MG63 (cell line): ENCODE measurements at regions not wholly inside any gene's neighbourhood (a gene's known extent, or its start where the extent isn't known, plus 50 kb on each side); places are given as distances from the start of the nearest gene placed in this dataset.
"Not testable (repeated sequence)": the region's sequence is repeated elsewhere in the genome, so short reads cannot be mapped to it uniquely, and the experiment has no call there.

ENCODE experiments used
- DNase-seq: peaks from one replicate; pipeline ENCODE4 v3.0.0-alpha.2; 2020
- H3K27me3 ChIP-seq: fragments of 250-450 bp; sonication (Bioruptor Pico); 2 replicates; pipeline ENCODE4 v1.5.1; 2020; ENCODE audit warnings: mild to moderate bottlenecking, moderate library complexity
- H3K36me3 ChIP-seq: fragments of 250-450 bp; sonication (Bioruptor Pico); 2 replicates; pipeline ENCODE4 v1.5.1; 2020; ENCODE audit warnings: mild to moderate bottlenecking, moderate library complexity
- H3K4me3 ChIP-seq: fragments of 250-450 bp; sonication (Bioruptor Pico); 2 replicates; pipeline ENCODE4 v1.5.1; 2020; ENCODE audit warnings: mild to moderate bottlenecking, moderate library complexity
- H3K9me3 ChIP-seq: fragments of 250-450 bp; sonication (Bioruptor Pico); 2 replicates; pipeline ENCODE4 v1.5.1; 2020; ENCODE audit warnings: mild to moderate bottlenecking, moderate library complexity

DNA sequence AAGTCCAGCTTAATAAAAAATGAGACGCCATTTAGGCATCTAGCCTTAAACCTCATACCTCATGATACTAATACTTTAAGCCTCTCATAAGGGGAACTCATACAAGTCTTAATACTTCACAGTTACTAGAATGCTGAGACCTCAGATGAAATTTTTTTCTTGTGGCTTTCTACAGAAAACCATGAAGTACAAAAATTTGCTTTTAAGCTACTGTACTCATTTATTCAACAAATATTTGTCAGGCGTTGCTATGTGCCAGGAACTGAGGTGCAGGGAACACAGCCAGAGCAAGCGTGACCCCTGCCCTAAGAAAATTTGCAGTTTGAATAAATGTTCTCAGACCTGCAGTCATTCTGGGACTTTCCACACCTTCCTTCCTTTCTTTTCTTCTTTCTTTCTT, 150.6 kb downstream of the MRPL39 start:
- Histone ChIP-seq H3K36me3 (no peaks in the 10 kb centered on the region), H3K27me3 (no peaks in the 10 kb centered on the region), H3K9me3 (no peaks in the 10 kb centered on the region), H3K4me3 (no peak overlapping the region)
- DNase-seq = no peak

DNA sequence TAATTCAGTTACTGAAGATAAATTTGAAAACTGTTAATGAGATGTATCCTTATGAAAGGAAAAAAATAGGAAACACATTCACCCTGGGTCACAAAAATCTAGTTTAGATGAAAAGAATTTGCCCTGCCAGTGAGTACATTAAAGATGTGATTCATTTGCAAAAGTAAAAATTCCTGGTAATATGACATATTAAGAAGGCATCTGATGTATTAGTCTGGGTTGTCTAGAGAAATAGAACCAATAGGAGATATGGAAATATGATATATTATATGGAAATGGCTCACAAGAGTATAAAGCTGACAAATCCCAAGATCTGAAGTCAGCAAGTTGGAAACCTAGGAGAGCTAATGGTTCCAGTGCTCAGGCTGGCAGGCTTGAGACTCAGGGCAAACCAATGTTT, 153.8 kb downstream of the MRPL39 start:
- H3K36me3 ChIP-seq = no peaks in the 10 kb centered on the region
- no peak overlapping the region for H3K4me3 ChIP-seq
- no peaks in the 10 kb centered on the region for H3K27me3 ChIP-seq
- DNase-seq = no peak
- 0 out of 2 replicates have a peak, but pooled peaks cover 2% of the 10 kb centered on the region for H3K9me3 ChIP-seq

GRCh38 chr21:25449950-25450349, 157.3 kb downstream of the MRPL39 start:
- DNase-seq = no peak
- Histone ChIP-seq H3K36me3 (no peaks in the 10 kb centered on the region), H3K9me3 (peaks cover 2% of the 10 kb centered on the region; the same call in 1 of the 2 replicates), H3K27me3 (no peaks in the 10 kb centered on the region), H3K4me3 (no peak overlapping the region)

DNA sequence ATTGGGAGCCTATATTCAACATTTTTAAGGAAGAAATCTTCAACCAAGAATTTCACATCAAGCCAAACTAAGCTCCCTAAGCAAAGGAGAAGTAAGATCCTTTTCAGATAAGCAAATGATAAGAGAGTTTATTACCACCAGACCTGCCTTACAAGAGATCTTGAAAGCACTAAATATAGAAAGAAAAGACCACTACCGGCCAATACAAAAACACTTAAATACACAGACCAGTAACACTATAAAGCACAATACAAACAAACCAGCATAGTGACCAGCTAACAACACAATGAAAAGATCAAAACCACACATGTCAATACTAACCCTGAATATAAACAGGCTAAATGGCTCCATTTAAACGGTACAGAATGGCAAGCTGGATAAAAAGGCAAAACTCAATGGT, 165.4 kb downstream of the MRPL39 start:
- H3K27me3 ChIP-seq = no peaks in the 10 kb centered on the region
- no peak overlapping the region for H3K4me3 ChIP-seq
- H3K36me3 ChIP-seq = no peaks in the 10 kb centered on the region
- DNase-seq = no peak
- H3K9me3 ChIP-seq = no peaks in the 10 kb centered on the region

- not testable (repeated sequence) for H3K9me3 ChIP-seq, H3K36me3 ChIP-seq, H3K4me3 ChIP-seq, DNase-seq, H3K27me3 ChIP-seq
Measured at GRCh38 chr21:25437465-25437864, 169.8 kb downstream of the MRPL39 start.

DNA sequence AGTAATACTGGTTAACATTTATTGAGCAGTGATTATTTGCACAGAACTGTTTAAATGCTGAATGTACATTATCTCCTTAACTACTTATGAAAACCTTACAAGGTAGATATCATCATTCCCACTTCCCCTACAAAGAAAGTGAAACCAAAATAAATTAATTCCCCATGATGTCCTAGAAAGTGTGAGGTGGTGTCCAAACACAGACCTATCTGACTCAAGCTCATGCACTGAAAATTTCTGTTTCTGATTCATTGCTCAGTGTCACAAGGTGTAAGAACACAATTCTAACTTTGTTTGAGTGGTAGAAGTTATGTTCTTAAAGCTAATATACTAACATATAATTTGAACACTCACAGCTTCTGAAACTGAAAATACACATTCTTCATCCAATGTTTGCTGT, 178.7 kb downstream of the MRPL39 start:
- H3K9me3 ChIP-seq = no peaks in the 10 kb centered on the region
- no peaks in the 10 kb centered on the region for H3K27me3 ChIP-seq
- H3K36me3 ChIP-seq = no peaks in the 10 kb centered on the region
- no peak for DNase-seq
- H3K4me3 ChIP-seq = no peak overlapping the region

GRCh38 chr21:25427828-25428227, 179.5 kb downstream of the MRPL39 start:
- Histone ChIP-seq H3K36me3 (no peaks in the 10 kb centered on the region), H3K27me3 (no peaks in the 10 kb centered on the region), H3K9me3 (no peaks in the 10 kb centered on the region), H3K4me3 (no peak overlapping the region)
- DNase-seq = no peak

DNA sequence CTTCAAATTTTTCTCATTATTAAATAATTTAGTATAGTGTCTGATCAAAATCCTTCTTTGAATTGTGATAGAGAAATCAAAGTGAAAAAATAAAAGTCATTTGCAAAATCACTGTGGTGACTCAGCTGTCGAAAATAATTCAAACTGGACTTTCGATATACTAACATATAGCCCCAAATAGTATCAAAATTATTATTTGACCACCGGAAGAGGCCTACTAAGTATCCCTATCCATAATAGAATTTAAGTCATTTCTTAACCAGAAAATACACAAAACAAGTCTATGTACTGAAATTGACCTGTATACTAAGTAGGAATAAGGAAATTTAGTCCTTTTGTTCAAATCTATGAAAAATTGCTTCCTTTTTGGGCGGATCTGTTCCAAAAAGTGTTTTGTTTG, 180.7 kb downstream of the MRPL39 start:
- no peak overlapping the region for H3K4me3 ChIP-seq
- no peaks in the 10 kb centered on the region for H3K27me3 ChIP-seq
- no peaks in the 10 kb centered on the region for H3K9me3 ChIP-seq
- DNase-seq = no peak
- no peaks in the 10 kb centered on the region for H3K36me3 ChIP-seq

DNA sequence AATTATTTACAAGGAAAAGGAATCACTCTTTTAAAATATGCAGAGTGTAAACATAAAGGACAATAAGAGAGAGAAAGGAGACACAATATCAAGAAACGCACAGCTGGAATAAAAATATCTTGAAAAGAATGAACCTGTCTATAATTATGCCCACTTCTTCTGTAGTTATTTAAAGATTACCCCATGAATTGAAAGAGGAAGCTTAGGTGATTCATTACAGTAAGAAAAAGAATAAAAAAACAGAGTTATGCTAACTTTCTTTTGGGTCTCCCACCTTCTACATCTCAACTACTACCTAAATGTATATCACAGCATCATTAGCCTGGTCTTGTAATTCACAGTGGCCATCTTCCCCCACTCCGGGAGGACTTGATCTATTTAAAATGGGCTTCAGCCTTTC, 182.1 kb downstream of the MRPL39 start:
- H3K4me3 ChIP-seq = no peak overlapping the region
- no peaks in the 10 kb centered on the region for H3K36me3 ChIP-seq
- no peak for DNase-seq
- no peaks in the 10 kb centered on the region for H3K27me3 ChIP-seq
- no peaks in the 10 kb centered on the region for H3K9me3 ChIP-seq

- H3K9me3 ChIP-seq = no peaks in the 10 kb centered on the region
- no peaks in the 10 kb centered on the region for H3K27me3 ChIP-seq
- no peak for DNase-seq
- H3K36me3 ChIP-seq = no peaks in the 10 kb centered on the region
- H3K4me3 ChIP-seq = no peak overlapping the region
Measured at GRCh38 chr21:25424634-25425033, 182.6 kb downstream of the MRPL39 start.

DNA sequence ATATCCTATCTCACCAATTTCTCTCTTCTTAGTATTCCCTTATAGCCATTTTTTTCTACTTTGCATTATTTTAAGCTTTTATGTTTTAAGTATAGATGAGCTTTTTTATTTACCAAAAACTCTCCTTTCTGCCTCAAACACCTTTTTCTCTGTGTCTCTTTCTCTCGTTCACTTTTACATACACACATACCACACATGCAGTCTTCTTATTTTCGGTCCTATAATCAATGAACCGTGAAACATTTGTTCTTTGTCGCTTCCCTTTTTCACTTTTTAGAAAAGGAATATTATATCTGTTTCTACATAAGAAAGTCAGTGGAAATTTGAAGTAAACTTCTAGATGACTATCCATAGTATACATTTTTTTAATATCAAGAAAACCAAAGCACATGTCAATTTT, 183.2 kb downstream of the MRPL39 start:
- DNase-seq = no peak
- Histone ChIP-seq H3K9me3 (no peaks in the 10 kb centered on the region), H3K36me3 (no peaks in the 10 kb centered on the region), H3K4me3 (no peak overlapping the region), H3K27me3 (no peaks in the 10 kb centered on the region)

DNA sequence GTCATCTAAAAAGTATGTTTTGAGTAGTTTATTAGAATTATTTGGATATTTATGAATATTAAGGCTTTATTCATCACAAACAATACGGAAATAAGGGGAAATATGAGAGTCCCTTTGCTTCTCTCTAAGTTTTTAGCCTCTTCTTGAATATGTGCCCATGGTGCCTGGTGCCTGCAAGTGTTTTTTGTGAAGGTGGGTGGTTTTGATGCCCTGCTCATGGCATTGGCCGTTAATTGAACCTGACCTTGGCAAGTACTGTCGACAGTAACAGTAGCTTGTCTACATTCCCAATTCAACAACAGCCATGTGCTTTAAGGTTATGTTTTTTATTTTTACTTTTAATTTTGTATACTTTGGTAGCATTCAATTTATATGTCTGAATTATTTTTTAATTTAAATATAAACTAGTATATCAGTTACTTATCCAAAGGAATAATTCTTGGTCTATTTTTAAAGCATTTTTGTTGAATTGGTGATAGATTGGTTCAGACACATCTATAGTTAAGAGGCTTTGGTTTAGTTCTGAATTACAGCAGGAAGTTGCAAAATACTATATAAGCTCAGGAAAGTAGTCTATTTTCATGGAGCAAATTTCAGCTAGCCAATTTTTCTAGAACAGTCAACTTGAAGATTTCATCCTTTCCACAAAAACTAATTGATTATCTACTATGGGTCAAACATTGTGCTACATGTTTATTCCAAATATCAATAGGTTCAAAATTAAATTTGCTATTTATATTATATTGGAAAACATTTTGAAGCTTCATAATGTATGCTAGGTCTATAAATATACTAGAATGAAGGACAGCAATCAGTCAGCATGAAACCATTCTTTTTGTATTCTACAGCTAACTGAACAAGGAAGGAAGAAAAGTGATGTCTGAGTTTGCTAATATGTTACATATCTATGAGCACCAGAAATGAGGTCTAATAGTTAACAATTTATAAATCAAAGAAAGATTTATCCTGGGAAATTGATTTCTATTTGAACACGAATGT, 184.4 kb downstream of the MRPL39 start:
- Histone ChIP-seq H3K9me3 (no peaks in the 10 kb centered on the region), H3K4me3 (no peak overlapping the region), H3K27me3 (no peaks in the 10 kb centered on the region), H3K36me3 (no peaks in the 10 kb centered on the region)
- no peak for DNase-seq

DNA sequence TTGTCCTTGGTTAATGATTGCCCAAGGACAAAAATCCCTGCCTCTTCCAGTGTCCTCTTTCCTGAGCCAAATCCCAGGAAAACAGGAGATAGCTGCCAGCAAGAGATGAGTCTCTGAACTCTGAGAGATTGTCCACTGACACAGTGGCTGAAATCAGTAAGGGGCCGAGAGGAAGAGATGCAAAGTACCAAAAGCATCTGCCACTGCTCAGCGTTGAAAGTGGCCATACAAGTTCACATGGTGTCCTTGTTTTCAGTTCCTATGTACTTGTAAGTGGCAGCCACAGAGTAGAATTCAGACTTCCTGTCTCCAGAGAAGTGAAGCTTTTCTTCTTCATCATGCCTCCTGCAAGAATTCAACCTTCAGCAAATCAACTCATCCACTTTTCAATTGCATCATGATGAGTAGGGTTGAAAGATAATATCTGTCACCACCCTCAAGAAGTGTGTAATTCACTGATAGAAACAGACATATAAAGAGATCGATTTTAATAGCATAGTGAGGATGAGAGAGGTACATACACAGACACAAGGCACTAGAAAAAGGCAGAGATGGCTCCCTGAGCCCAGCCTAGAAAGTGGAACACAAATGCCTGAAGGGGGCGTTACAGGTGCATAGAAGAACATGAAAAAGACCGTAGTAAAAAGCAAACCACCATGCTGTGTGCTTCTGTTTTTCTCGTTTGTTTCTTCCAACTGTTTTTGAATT, 185.8 kb downstream of the MRPL39 start:
- Histone ChIP-seq H3K4me3 (no peak overlapping the region), H3K9me3 (no peaks in the 10 kb centered on the region), H3K27me3 (no peaks in the 10 kb centered on the region), H3K36me3 (no peaks in the 10 kb centered on the region)
- peak; percentile 19 for DNase-seq

GRCh38 chr21:25420831-25421230, 186.4 kb downstream of the MRPL39 start:
- no peak overlapping the region for H3K4me3 ChIP-seq
- H3K27me3 ChIP-seq = no peaks in the 10 kb centered on the region
- H3K36me3 ChIP-seq = no peaks in the 10 kb centered on the region
- no peaks in the 10 kb centered on the region for H3K9me3 ChIP-seq
- DNase-seq = no peak

- no peak for DNase-seq
- Histone ChIP-seq H3K36me3 (no peaks in the 10 kb centered on the region), H3K4me3 (no peak overlapping the region), H3K9me3 (no peaks in the 10 kb centered on the region), H3K27me3 (no peaks in the 10 kb centered on the region)
Measured at GRCh38 chr21:25416669-25417068, 190.6 kb downstream of the MRPL39 start.

GRCh38 chr21:25412100-25412499, 195.2 kb downstream of the MRPL39 start:
- DNase-seq = no peak
- Histone ChIP-seq H3K27me3 (no peaks in the 10 kb centered on the region), H3K9me3 (no peaks in the 10 kb centered on the region), H3K4me3 (no peak overlapping the region), H3K36me3 (no peaks in the 10 kb centered on the region)

GRCh38 chr21:25409978-25410377, 197.3 kb downstream of the MRPL39 start:
- H3K4me3 ChIP-seq = no peak overlapping the region
- DNase-seq = no peak
- H3K9me3 ChIP-seq = no peaks in the 10 kb centered on the region
- H3K36me3 ChIP-seq = no peaks in the 10 kb centered on the region
- H3K27me3 ChIP-seq = no peaks in the 10 kb centered on the region

- Histone ChIP-seq H3K36me3 (no peaks in the 10 kb centered on the region), H3K4me3 (no peak overlapping the region), H3K27me3 (no peaks in the 10 kb centered on the region), H3K9me3 (no peaks in the 10 kb centered on the region)
- no peak for DNase-seq
Measured at GRCh38 chr21:25408666-25409065, 198.6 kb downstream of the MRPL39 start.
